GM12864 (cell line): ENCODE measurements at regions not wholly inside any gene's neighbourhood (a gene's known extent, or its start where the extent isn't known, plus 50 kb on each side); places are given as distances from the start of the nearest gene placed in this dataset.

ENCODE experiments used
- DNase-seq: peaks from one replicate; pipeline ENCODE4 v3.0.0-alpha.2; 2011; ENCODE audit warnings: low read depth
- H3K4me3 ChIP-seq: 2 replicates; pipeline ENCODE4 v1.5.1; 2011; ENCODE audit warnings: mild to moderate bottlenecking, low read depth, low read length, control low read depth
- TF ChIP-seq, protein P1 (sequence below): IDR thresholded peaks from 2 replicates; pipeline ENCODE4 v1.5.1; 2011; ENCODE audit warnings: low read depth, mild to moderate bottlenecking, moderate library complexity, low read length, control low read depth, inconsistent platforms; ENCODE audit errors: missing control alignments

DNA sequence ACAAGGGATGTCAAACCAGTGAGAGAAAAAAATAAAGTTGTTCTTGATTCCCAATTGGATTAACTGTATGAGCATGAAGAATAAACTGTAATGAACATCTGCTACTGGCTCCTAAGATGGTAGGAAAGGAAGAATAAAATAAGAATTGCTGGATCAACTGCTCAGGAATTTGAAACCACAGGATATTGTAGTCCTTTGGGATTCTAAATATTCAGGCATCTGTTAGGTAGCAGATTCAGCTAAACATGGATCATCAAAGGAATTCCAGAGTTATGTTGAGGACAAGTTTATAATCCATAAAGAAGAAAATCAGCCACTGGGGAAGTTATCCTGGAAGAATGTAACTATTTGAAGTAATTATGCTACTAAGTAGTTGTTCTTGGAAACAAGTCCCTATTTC, 65.8 kb downstream of the ISL1 start:
- no peak overlapping the region for H3K4me3 ChIP-seq
- TF ChIP-seq, protein P1, sequence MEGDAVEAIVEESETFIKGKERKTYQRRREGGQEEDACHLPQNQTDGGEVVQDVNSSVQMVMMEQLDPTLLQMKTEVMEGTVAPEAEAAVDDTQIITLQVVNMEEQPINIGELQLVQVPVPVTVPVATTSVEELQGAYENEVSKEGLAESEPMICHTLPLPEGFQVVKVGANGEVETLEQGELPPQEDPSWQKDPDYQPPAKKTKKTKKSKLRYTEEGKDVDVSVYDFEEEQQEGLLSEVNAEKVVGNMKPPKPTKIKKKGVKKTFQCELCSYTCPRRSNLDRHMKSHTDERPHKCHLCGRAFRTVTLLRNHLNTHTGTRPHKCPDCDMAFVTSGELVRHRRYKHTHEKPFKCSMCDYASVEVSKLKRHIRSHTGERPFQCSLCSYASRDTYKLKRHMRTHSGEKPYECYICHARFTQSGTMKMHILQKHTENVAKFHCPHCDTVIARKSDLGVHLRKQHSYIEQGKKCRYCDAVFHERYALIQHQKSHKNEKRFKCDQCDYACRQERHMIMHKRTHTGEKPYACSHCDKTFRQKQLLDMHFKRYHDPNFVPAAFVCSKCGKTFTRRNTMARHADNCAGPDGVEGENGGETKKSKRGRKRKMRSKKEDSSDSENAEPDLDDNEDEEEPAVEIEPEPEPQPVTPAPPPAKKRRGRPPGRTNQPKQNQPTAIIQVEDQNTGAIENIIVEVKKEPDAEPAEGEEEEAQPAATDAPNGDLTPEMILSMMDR, result no peak
- DNase-seq, result no peak

DNA sequence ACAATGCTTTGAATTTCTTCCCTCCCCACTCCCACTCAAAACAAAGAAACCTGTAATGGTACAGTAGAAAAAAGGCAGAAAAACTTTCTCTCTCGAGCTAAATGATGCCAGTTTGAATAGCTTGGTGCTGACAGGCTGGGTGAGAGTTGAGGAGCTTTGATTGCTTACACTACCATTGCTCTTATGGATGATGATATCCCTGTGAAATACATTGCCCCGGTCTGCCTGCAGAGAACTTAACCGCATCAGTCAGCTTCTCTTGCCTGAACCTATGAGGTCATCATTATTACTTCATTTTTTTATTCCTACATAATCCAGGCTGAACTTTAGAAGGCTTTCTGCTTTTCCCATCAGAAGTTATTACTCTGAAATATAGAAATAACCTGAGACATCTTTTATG, 69.3 kb downstream of the ISL1 start:
- no peak for DNase-seq
- TF ChIP-seq, protein P1, result no peak

DNA sequence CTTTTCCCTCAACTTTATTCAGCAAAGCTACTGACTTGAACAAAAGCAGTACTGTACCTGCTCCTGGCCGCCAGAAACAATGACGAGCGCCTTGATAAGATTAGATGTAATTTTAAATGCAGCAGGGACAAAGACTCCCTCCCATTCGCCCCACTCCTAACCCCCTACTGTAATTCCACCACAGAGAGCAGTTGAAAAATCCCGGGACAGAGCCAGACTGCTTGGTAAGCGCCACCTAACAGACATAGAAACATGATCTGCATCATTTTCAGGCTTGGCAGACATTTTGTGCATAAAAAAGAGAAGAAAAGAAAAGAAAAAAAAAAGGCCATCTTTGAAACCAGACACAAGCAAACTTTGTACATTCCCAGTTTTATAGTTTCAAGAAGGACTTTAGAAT, 81.9 kb downstream of the ISL1 start:
- no peak overlapping the region for H3K4me3 ChIP-seq
- DNase-seq, result no peak
- TF ChIP-seq, protein P1, result no peak

More for the DNA sequence above, 69.3 kb downstream of the ISL1 start:
- no peak overlapping the region for H3K4me3 ChIP-seq

DNA sequence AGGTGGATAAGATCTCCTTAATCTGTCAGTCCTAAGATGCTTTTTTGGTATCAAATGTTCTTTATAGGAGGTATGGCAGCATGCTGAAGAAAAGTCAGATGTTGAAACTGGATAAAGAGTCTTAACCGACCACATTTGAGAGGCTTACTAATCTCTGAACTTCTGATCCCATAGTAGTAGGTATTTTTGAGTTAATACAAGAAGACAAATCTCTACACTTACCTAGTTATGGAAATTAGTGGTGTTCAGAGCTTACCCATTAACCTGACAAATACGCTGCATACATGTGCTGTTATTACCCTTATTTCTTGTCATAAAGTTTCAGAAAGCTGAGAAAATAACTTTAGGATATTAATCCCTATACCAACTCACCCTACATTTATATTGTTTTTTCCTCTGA, 83.0 kb downstream of the ISL1 start:
- no peak for DNase-seq
- H3K4me3 ChIP-seq, result no peak overlapping the region
- TF ChIP-seq, protein P1, result no peak

DNA sequence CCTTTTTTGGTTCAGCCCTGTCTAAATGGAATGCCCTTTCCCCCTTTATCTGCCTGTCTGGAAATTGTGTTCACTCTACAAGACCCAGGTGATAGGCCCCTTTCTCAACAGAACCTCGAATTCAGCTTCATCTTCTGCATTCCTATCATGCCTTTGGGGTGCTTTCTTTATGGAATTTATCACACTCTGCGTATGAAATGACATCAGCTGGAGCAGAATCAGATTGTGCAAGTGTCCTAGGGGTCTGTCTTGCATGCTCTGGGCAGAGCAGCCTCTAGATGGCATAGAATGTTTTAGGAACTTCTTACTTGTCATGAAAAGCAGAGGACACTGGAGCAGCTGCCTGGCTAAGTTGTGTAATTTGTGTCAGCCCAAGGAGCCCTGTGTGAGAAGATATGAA, 84.9 kb downstream of the ISL1 start:
- H3K4me3 ChIP-seq, result no peak overlapping the region
- TF ChIP-seq, protein P1, result no peak
- DNase-seq, result no peak

DNA sequence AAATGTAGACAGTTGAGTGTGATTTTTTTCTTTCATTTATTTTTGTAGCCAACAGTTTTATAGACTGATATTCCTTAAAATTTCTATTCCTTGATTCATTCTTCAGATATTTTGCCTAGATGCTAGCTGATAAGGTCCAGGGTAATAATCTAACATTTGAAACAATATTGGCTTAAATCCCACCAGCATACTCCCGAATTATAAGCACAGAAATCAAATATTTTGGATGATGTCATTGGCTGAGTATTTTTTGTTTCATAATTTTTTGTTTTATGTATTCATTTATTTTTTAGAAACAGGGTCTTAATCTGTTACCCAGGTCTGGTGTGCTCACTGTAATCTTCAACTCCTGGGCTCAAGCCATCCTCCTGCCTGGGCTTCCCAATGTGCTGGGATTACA, 88.4 kb downstream of the ISL1 start:
- H3K4me3 ChIP-seq, result no peak overlapping the region
- TF ChIP-seq, protein P1, result no peak
- no peak for DNase-seq

DNA sequence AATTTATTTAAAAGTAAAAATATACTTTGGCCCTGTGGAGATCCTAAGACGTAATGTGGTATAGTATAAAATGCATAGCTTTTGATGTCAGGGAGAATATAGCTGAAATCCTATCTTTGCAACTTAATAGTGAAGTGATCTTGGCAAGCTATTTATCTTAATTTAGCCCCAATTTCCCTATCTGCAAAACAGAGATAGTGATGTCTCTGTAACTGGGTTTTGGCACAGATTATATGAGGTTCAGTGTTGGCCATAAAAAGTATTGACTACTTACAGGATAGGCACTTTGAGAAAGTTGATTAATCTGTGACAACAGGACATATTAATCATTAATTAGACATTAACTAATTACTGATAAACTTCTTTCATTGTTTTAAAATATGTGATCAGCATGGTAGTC, 89.2 kb downstream of the ISL1 start:
- no peak for DNase-seq
- TF ChIP-seq, protein P1, result no peak
- no peak overlapping the region for H3K4me3 ChIP-seq
